ENCODE measurements at regions not wholly inside any gene's neighbourhood (a gene's known extent, or its start where the extent isn't known, plus 50 kb on each side); places are given as distances from the start of the nearest gene placed in this dataset.

GRCh38 chr6:113508249-113508648, 348.9 kb upstream of the MARCKS start:
- no peak for DNase-seq (ENCODE audit: low read depth)

- DNase-seq (ENCODE audit: low read depth): no peak
Measured at GRCh38 chr6:113511100-113511499, 346.0 kb upstream of the MARCKS start.

- DNase-seq (ENCODE audit: low read depth): no peak
Measured at GRCh38 chr6:113512576-113512975, 344.6 kb upstream of the MARCKS start.

GRCh38 chr6:113513086-113513485, 344.1 kb upstream of the MARCKS start:
- DNase-seq (ENCODE audit: low read depth): no peak

GRCh38 chr6:113522376-113522775, 334.8 kb upstream of the MARCKS start:
- no peak for DNase-seq (ENCODE audit: low read depth)

GRCh38 chr6:113524826-113525225, 332.3 kb upstream of the MARCKS start:
- DNase-seq (ENCODE audit: low read depth): no peak

- DNase-seq (ENCODE audit: low read depth): no peak
Measured at GRCh38 chr6:113526553-113526952, 330.6 kb upstream of the MARCKS start.

- DNase-seq (ENCODE audit: low read depth): no peak
Measured at GRCh38 chr6:113526995-113527394, 330.1 kb upstream of the MARCKS start.

- DNase-seq (ENCODE audit: low read depth): no peak
Measured at GRCh38 chr6:113528111-113528510, 329.0 kb upstream of the MARCKS start.

GRCh38 chr6:113529196-113529595, 327.9 kb upstream of the MARCKS start:
- peak; percentile 41 for DNase-seq (ENCODE audit: low read depth)

- no peak for DNase-seq (ENCODE audit: low read depth)
Measured at GRCh38 chr6:113529879-113530278, 327.3 kb upstream of the MARCKS start.

GRCh38 chr6:113530769-113531168, 326.4 kb upstream of the MARCKS start:
- peak; percentile 93 for DNase-seq (ENCODE audit: low read depth)

- no peak for DNase-seq (ENCODE audit: low read depth)
Measured at GRCh38 chr6:113539202-113539601, 317.9 kb upstream of the MARCKS start.

GRCh38 chr6:113539623-113540022, 317.5 kb upstream of the MARCKS start:
- DNase-seq (ENCODE audit: low read depth): no peak

- peak; percentile 14 for DNase-seq (ENCODE audit: low read depth)
Measured at GRCh38 chr6:113540466-113540865, 316.7 kb upstream of the MARCKS start.

GRCh38 chr6:113551168-113551567, 306.0 kb upstream of the MARCKS start:
- DNase-seq (ENCODE audit: low read depth): no peak

- DNase-seq (ENCODE audit: low read depth): no peak
Measured at GRCh38 chr6:113556775-113557174, 300.4 kb upstream of the MARCKS start.

- DNase-seq (ENCODE audit: low read depth): no peak
Measured at GRCh38 chr6:113558431-113558830, 298.7 kb upstream of the MARCKS start.

GRCh38 chr6:113558966-113559365, 298.2 kb upstream of the MARCKS start:
- peak; percentile 67 for DNase-seq (ENCODE audit: low read depth)

- DNase-seq (ENCODE audit: low read depth): peak; percentile 44
Measured at GRCh38 chr6:113560376-113560775, 296.8 kb upstream of the MARCKS start.

GRCh38 chr6:113560908-113561307, 296.2 kb upstream of the MARCKS start:
- DNase-seq (ENCODE audit: low read depth): peak; percentile 93

- no peak for DNase-seq (ENCODE audit: low read depth)
Measured at GRCh38 chr6:113562248-113562647, 294.9 kb upstream of the MARCKS start.

- peak; percentile 87 for DNase-seq (ENCODE audit: low read depth)
Measured at GRCh38 chr6:113564371-113565171, 292.6 kb upstream of the MARCKS start.

- peak; percentile 76 for DNase-seq (ENCODE audit: low read depth)
Measured at GRCh38 chr6:113565306-113565705, 291.8 kb upstream of the MARCKS start.

Data from ELR (cell line).